Adrenal gland (tissue), 9 donors: ENCODE measurements at regions not wholly inside any gene's neighbourhood (a gene's known extent, or its start where the extent isn't known, plus 50 kb on each side); places are given as distances from the start of the nearest gene placed in this dataset.

ENCODE experiments used
- DNase-seq, 7 donors: peaks; one replicate each; pipeline ENCODE4 v3.0.0-alpha.2; 2019 to 2020
- H3K27ac ChIP-seq, 5 donors: fragments of 200-600 bp; sonication (generic) in 4 of 5; 1 replicate in 3 of 5; 2 replicates in 2 of 5; pipeline versions ENCODE4 v1.5.1 to v1.8.0; 2016 to 2020; ENCODE audit warnings: mild to moderate bottlenecking in 1 of 5
- H3K27me3 ChIP-seq: fragments of 200-600 bp; 2 replicates; pipeline ENCODE4 v1.8.0; 2021
- H3K36me3 ChIP-seq, 2 donors: fragments of 200-600 bp; replicated peaks in 1 of 2; 1 replicate in 1 of 2; 2 replicates in 1 of 2; pipeline versions ENCODE4 v1.5.1 to v1.8.0; 2018 to 2022
- H3K4me1 ChIP-seq, 2 donors: fragments of 200-600 bp; replicated peaks in 1 of 2; 1 replicate in 1 of 2; 2 replicates in 1 of 2; pipeline versions ENCODE4 v1.5.1 to v1.8.0; 2018 to 2021
- H3K4me3 ChIP-seq, 4 donors: fragments of 200-600 bp; sonication (generic) in 3 of 4; one replicate each; pipeline ENCODE4 v1.5.1; 2016 to 2018
- H3K9me3 ChIP-seq, 3 donors: fragments of 200-600 bp; sonication (generic) in 1 of 3; replicated peaks in 1 of 3; 1 replicate in 2 of 3; 2 replicates in 1 of 3; pipeline versions ENCODE4 v1.5.1 to v1.8.0; 2016 to 2021
- CTCF ChIP-seq, 6 experiments: fragments of 450-650 bp in 4 of 6; fragments of 200-600 bp in 2 of 6; sonication (generic) in 1 of 6; IDR thresholded peaks; 1 replicate in 5 of 6; 2 replicates in 1 of 6; pipeline versions ENCODE4 v1.5.1 to v1.8.0; 2016 to 2021; ENCODE audit warnings: antibody characterized with exemption in 6 of 6, mild to moderate bottlenecking in 2 of 6, moderate library complexity in 1 of 6
- POLR2A ChIP-seq, 2 donors: fragments of 450-650 bp; IDR thresholded peaks; one replicate each; pipeline ENCODE4 v1.6.1; 2017; ENCODE audit warnings: antibody characterized with exemption in 2 of 2, mild to moderate bottlenecking in 2 of 2, moderate library complexity in 1 of 2
- WGBS, 4 donors: extraction: QIAGEN DNeasy Blood & Tissue Kit in 2 of 4; methylation state at CpG; one replicate each; pipeline versions ENCODE4 v1.1.5 to v1.1.7; 2013 to 2017; 5-methylcytosine and 5-hydroxymethylcytosine counted together
- intact Hi-C, 2 donors: fragments of 100-400 bp; cut with DNase I; formaldehyde crosslinking; loops; one replicate each; pipeline versions ENCODE4 v1.14.1 to v1.15.0; 2022 to 2023
- donor health status: healthy with polysubstance abuse.
- donor health status: Bipolar disorder and iron deficiency.
- donor health status: DM: yes; HTN: yes; CAD: no.
- donor health status: DM: no; HTN: no; CAD: no.
- donor health status: DM: no; HTN: no; CAD: no.

GRCh38 chr1:101309334-101310311 lies 72.8 kb downstream of the S1PR1 start:
- intact Hi-C loops = loop anchor here (2.0 to 10.0 kb wide), 3 partner anchors 45 to 125 kb away; no protein-coding TSS in a partner anchor
- H3K36me3 ChIP-seq = no peaks in the 10 kb centered on the region
- H3K27me3 ChIP-seq = no peaks in the 10 kb centered on the region
- peaks cover 0 to 6% of the 10 kb centered on the region in 2 donors for H3K4me1 ChIP-seq
- peak; percentile 53 to 80 (median 56) for DNase-seq
- peak overlapping the region in 2 of 4 donors; percentile 22 to 53 for H3K4me3 ChIP-seq
- 5 to 8% (median 7%) methylated on average over 36 to 37 of the region's 37 CpGs for WGBS, 4 donors
- peak; percentile 76 to 84 (median 82) for TF ChIP-seq CTCF (IDR thresholded peaks at IDR 0.05)
- no peak for TF ChIP-seq POLR2A (IDR thresholded peaks at IDR 0.05)
- no peaks in the 10 kb centered on the region for H3K9me3 ChIP-seq
- no peak overlapping the region for H3K27ac ChIP-seq

GRCh38 chr1:101310506-101310905 lies 73.7 kb downstream of the S1PR1 start:
- TF ChIP-seq POLR2A (IDR thresholded peaks at IDR 0.05) (no peak), CTCF (IDR thresholded peaks at IDR 0.05) (no peak)
- intact Hi-C loops = loop anchor here in 1 of 2 donors (10.0 kb wide), 1 partner anchor 124 kb away; no protein-coding TSS in a partner anchor

GRCh38 chr1:101311146-101311920 lies 74.5 kb downstream of the S1PR1 start:
- Histone ChIP-seq H3K27me3 (no peaks in the 10 kb centered on the region), H3K4me3 (no peak overlapping the region), H3K9me3 (no peaks in the 10 kb centered on the region), H3K27ac (no peak overlapping the region), H3K36me3 (no peaks in the 10 kb centered on the region), H3K4me1 (peaks cover 0 to 6% of the 10 kb centered on the region in 2 donors)
- no peak for DNase-seq
- TF ChIP-seq POLR2A (IDR thresholded peaks at IDR 0.05) (no peak), CTCF (IDR thresholded peaks at IDR 0.05) (no peak)
- whole genome bisulfite sequencing, 4 donors = 90 to 95% (median 92%) methylated on average over 4 of the region's 4 CpGs
- intact Hi-C loops = loop anchor here in 1 of 2 donors (10.0 kb wide), 1 partner anchor 123 kb away; no protein-coding TSS in a partner anchor

More at GRCh38 chr1:101310506-101310905, 73.7 kb downstream of the S1PR1 start:
- Histone ChIP-seq H3K4me3 (no peak overlapping the region), H3K27me3 (no peaks in the 10 kb centered on the region), H3K9me3 (no peaks in the 10 kb centered on the region), H3K27ac (no peak overlapping the region), H3K4me1 (peaks cover 0 to 6% of the 10 kb centered on the region in 2 donors), H3K36me3 (no peaks in the 10 kb centered on the region)
- WGBS, 4 donors = 55 to 74% (median 60%) methylated on average over 2 of the region's 2 CpGs
- no peak for DNase-seq

GRCh38 chr1:101312147-101312546 lies 75.3 kb downstream of the S1PR1 start:
- 75 to 91% (median 88%) methylated on average over 4 of the region's 4 CpGs for WGBS, 4 donors
- Histone ChIP-seq H3K4me1 (peaks cover 0 to 6% of the 10 kb centered on the region in 2 donors), H3K9me3 (no peaks in the 10 kb centered on the region), H3K4me3 (no peak overlapping the region), H3K27me3 (no peaks in the 10 kb centered on the region), H3K27ac (no peak overlapping the region), H3K36me3 (no peaks in the 10 kb centered on the region)
- intact Hi-C loops = loop anchor here in 1 of 2 donors (10.0 kb wide), 1 partner anchor 123 kb away; no protein-coding TSS in a partner anchor
- DNase-seq = no peak
- TF ChIP-seq CTCF (IDR thresholded peaks at IDR 0.05) (no peak), POLR2A (IDR thresholded peaks at IDR 0.05) (no peak)
